OCI-LY1 (cell line): ENCODE measurements at regions not wholly inside any gene's neighbourhood (a gene's known extent, or its start where the extent isn't known, plus 50 kb on each side); places are given as distances from the start of the nearest gene placed in this dataset.

Experiments used
- CTCF ChIP-seq: fragments of 200-600 bp; sonication (generic), shearing (Covaris generic); IDR thresholded peaks from 2 replicates; pipeline ENCODE4 v1.5.1; 2017; ENCODE audit warnings: mild to moderate bottlenecking, antibody characterized with exemption, low read length, moderate library complexity, mixed read lengths
- EZH2 ChIP-seq: fragments of 200-600 bp; sonication (generic), shearing (Covaris generic); IDR thresholded peaks from 2 replicates; pipeline ENCODE4 v1.8.0; 2017; ENCODE audit warnings: borderline replicate concordance, mixed run types, mild to moderate bottlenecking, antibody characterized with exemption, low read length, moderate library complexity, mixed read lengths

DNA sequence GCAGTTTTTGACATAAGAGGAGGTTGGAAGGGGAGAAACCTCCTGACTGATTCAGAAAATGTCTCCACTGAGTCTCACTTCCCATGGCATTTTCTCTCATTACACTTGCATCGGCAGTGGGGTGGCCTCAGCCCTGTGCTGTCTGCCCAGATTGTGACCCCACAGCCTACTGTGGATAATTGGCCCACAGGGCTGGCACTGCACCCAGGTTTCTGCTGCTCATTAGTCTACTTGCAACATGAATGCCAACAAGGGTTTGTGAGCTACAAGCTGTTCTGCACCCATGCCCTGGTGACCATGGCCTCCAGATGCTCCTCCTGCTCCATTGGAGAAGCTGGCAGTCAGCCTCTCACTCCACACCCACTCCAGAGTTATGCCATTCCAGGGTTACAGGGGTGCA lies 296.0 kb downstream of the CTTN start:
- TF ChIP-seq CTCF = no peak
- no peak for TF ChIP-seq EZH2
